H1 (cell line): ENCODE measurements at regions not wholly inside any gene's neighbourhood (a gene's known extent, or its start where the extent isn't known, plus 50 kb on each side); places are given as distances from the start of the nearest gene placed in this dataset.
A peak's percentile ranks its signal among the peaks of the same experiment; 100 is the strongest.

Experiments used
- CTCF ChIA-PET: fragments of 300-600 bp; sonication (Branson Sonifier 250); formaldehyde crosslinking; loops from one replicate; lab custom pipeline; 2021; ENCODE audit not compliant: partially characterized antibody; lab: Charles Lee
- POLR2A ChIA-PET: fragments of 300-600 bp; sonication (Branson Sonifier 250); formaldehyde crosslinking; loops from one replicate; lab custom pipeline; 2021; ENCODE audit warnings: inconsistent platforms; ENCODE audit not compliant: partially characterized antibody; lab: Charles Lee
- DNase-seq, 2 experiments: peaks; one replicate each; pipeline versions ENCODE4 v3.0.0 to v3.0.0-alpha.2; 2010 to 2022; ENCODE audit warnings: low spot score in 2 of 2, low read depth in 1 of 2, mixed read lengths in 1 of 2
- FAIRE-seq: peaks from 2 replicates; lab custom pipeline; 2011; peaks lifted over from hg19 to GRCh38; lab: Jason Lieb, UNC
- H2AFZ ChIP-seq: 2 replicates; pipeline ENCODE4 v1.8.1; 2012; ENCODE audit warnings: low read length, inconsistent platforms
- H2AK5ac ChIP-seq: 2 replicates; pipeline ENCODE4 v1.6.1; 2013; ENCODE audit warnings: low read depth, low read length
- H2BK120ac ChIP-seq: replicated peaks from 2 replicates; pipeline ENCODE3; 2013; ENCODE audit warnings: low read depth, low read length, inconsistent platforms
- H2BK12ac ChIP-seq: 2 replicates; pipeline ENCODE4 v1.6.1; 2013; ENCODE audit warnings: low read depth, low read length
- H2BK15ac ChIP-seq: 2 replicates; pipeline ENCODE4 v1.6.1; 2013; ENCODE audit warnings: low read length
- H2BK20ac ChIP-seq: 2 replicates; pipeline ENCODE4 v1.6.1; 2013; ENCODE audit warnings: low read length
- H2BK5ac ChIP-seq: 2 replicates; pipeline ENCODE4 v1.6.1; 2013; ENCODE audit warnings: low read depth, low read length
- H3K14ac ChIP-seq: 2 replicates; pipeline ENCODE4 v1.6.1; 2013; ENCODE audit warnings: inconsistent platforms; ENCODE audit not compliant: insufficient read length
- H3K18ac ChIP-seq: 2 replicates; pipeline ENCODE4 v1.6.1; 2013; ENCODE audit warnings: low read length; ENCODE audit errors: extremely low read depth
- H3K23ac ChIP-seq: 2 replicates; pipeline ENCODE4 v1.6.1; 2013; ENCODE audit warnings: inconsistent platforms; ENCODE audit not compliant: insufficient read length
- H3K23me2 ChIP-seq: 2 replicates; pipeline ENCODE4 v1.6.1; 2013; ENCODE audit warnings: low read depth, low read length
- H3K27ac ChIP-seq: 2 replicates; pipeline ENCODE4 v1.6.1; 2011; ENCODE audit warnings: low read depth, low read length, inconsistent platforms
- H3K27me3 ChIP-seq, 4 experiments: replicated peaks in 1 of 4; 1 replicate in 1 of 4; 2 replicates in 3 of 4; pipeline versions ENCODE4 v1.6.1 to v1.8.1; 2011 to 2013; ENCODE audit warnings: low read length in 3 of 4, mild to moderate bottlenecking in 3 of 4, inconsistent platforms in 2 of 4, mixed read lengths in 2 of 4, moderate library complexity in 1 of 4; ENCODE audit not compliant: control insufficient read depth in 3 of 4, insufficient read depth in 3 of 4; ENCODE audit errors: extremely low read depth in 1 of 4
- H3K36me3 ChIP-seq, 4 experiments: 2 replicates each; pipeline versions ENCODE4 v1.6.1 to v1.8.1; 2011 to 2013; ENCODE audit warnings: mild to moderate bottlenecking in 4 of 4, low read length in 3 of 4, moderate library complexity in 2 of 4, control low read depth in 1 of 4, inconsistent platforms in 1 of 4; ENCODE audit not compliant: insufficient read depth in 4 of 4, control insufficient read depth in 2 of 4
- H3K4ac ChIP-seq: replicated peaks from 2 replicates; pipeline ENCODE3; 2013; ENCODE audit warnings: low read length, low read depth, mixed read lengths, inconsistent platforms; ENCODE audit not compliant: insufficient read length
- H3K4me1 ChIP-seq, 4 experiments: replicated peaks in 1 of 4; 1 replicate in 1 of 4; 2 replicates in 3 of 4; pipeline versions ENCODE4 v1.6.1 to v1.8.1; 2011 to 2013; ENCODE audit warnings: low read length in 3 of 4, inconsistent platforms in 2 of 4, mixed read lengths in 1 of 4; ENCODE audit not compliant: insufficient read depth in 4 of 4, control insufficient read depth in 3 of 4
- H3K4me2 ChIP-seq, 2 experiments: 2 replicates each; pipeline versions ENCODE4 v1.6.1 to v1.8.1; 2011 to 2013; ENCODE audit warnings: low read depth in 2 of 2, low read length in 2 of 2, control low read depth in 1 of 2, inconsistent platforms in 1 of 2, mild to moderate bottlenecking in 1 of 2; ENCODE audit not compliant: insufficient read depth in 1 of 2
- H3K4me3 ChIP-seq, 4 experiments: fragments of 200-600, 300-600 bp in 1 of 4; sonication (generic), shearing (Covaris generic), sonication (Bioruptor Twin) in 1 of 4; 2 replicates each; pipeline versions ENCODE4 v1.5.1 to v1.8.1; 2011 to 2016; ENCODE audit warnings: low read length in 4 of 4, low read depth in 3 of 4, control low read depth in 2 of 4, inconsistent platforms in 2 of 4, mild to moderate bottlenecking in 2 of 4, mixed read lengths in 1 of 4, moderate library complexity in 1 of 4; ENCODE audit not compliant: insufficient read depth in 2 of 4; ENCODE audit errors: extremely low read depth in 1 of 4
- H3K56ac ChIP-seq: replicated peaks from 2 replicates; pipeline ENCODE3; 2013; ENCODE audit warnings: low read depth, mild to moderate bottlenecking, mixed read lengths, low read length, inconsistent platforms; ENCODE audit not compliant: insufficient read length
- H3K79me1 ChIP-seq: 2 replicates; pipeline ENCODE4 v1.6.1; 2013; ENCODE audit warnings: low read depth, low read length, control low read depth
- H3K79me2 ChIP-seq, 2 experiments: 2 replicates each; pipeline versions ENCODE4 v1.6.1 to v1.8.1; 2012 to 2013; ENCODE audit warnings: low read length in 2 of 2, mild to moderate bottlenecking in 2 of 2, inconsistent platforms in 1 of 2; ENCODE audit not compliant: insufficient read depth in 2 of 2, control insufficient read depth in 1 of 2
- H3K9ac ChIP-seq, 4 experiments: replicated peaks in 1 of 4; 1 replicate in 1 of 4; 2 replicates in 3 of 4; pipeline versions ENCODE4 v1.6.1 to v1.8.1; 2011 to 2013; ENCODE audit warnings: low read depth in 3 of 4, low read length in 3 of 4, control low read depth in 2 of 4, mild to moderate bottlenecking in 2 of 4, moderate library complexity in 2 of 4, inconsistent platforms in 1 of 4; ENCODE audit errors: extremely low read depth in 1 of 4
- H3K9me3 ChIP-seq, 2 experiments: 2 replicates each; pipeline versions ENCODE4 v1.6.1 to v1.8.1; 2012 to 2013; ENCODE audit warnings: mild to moderate bottlenecking in 2 of 2, moderate library complexity in 2 of 2, control low read depth in 1 of 2, inconsistent platforms in 1 of 2, low read depth in 1 of 2, low read length in 1 of 2, mixed read lengths in 1 of 2; ENCODE audit not compliant: insufficient read depth in 2 of 2
- H4K20me1 ChIP-seq, 2 experiments: replicated peaks in 1 of 2; 2 replicates each; pipeline versions ENCODE3 to v1.8.1; 2011 to 2013; ENCODE audit warnings: inconsistent platforms in 2 of 2, low read length in 2 of 2, mild to moderate bottlenecking in 1 of 2; ENCODE audit not compliant: insufficient read depth in 2 of 2, control insufficient read depth in 1 of 2
- H4K5ac ChIP-seq: 2 replicates; pipeline ENCODE4 v1.6.1; 2013; ENCODE audit warnings: low read length, low read depth, mixed read lengths, inconsistent platforms; ENCODE audit not compliant: insufficient read length
- H4K8ac ChIP-seq: 2 replicates; pipeline ENCODE4 v1.8.0; 2013; ENCODE audit warnings: mild to moderate bottlenecking, moderate library complexity, low read length, inconsistent platforms; ENCODE audit not compliant: insufficient read depth; ENCODE audit errors: extremely low read depth
- H4K91ac ChIP-seq: replicated peaks from 2 replicates; pipeline ENCODE3; 2013; ENCODE audit warnings: low read length, mixed read lengths, inconsistent platforms; ENCODE audit not compliant: insufficient read length
- BCL11A ChIP-seq, 2 experiments: IDR thresholded peaks; one replicate each; pipeline ENCODE4 v1.6.1; 2011; ENCODE audit warnings: low read depth in 2 of 2, low read length in 2 of 2, mild to moderate bottlenecking in 2 of 2
- CHD1 ChIP-seq: IDR thresholded peaks from 2 replicates; pipeline ENCODE4 v1.6.1; 2012; ENCODE audit warnings: low read depth, low read length, improper control_type of control experiment
- FOSL1 ChIP-seq: IDR thresholded peaks from 2 replicates; pipeline ENCODE4 v1.6.1; 2011; ENCODE audit warnings: mild to moderate bottlenecking, low read depth, low read length, moderate library complexity; ENCODE audit not compliant: insufficient read depth
- PHF8 ChIP-seq: fragments of 200-600 bp; sonication (generic); conservative IDR thresholded peaks from 2 replicates; pipeline ENCODE4 v1.7.1; 2012; ENCODE audit warnings: low read depth, mild to moderate bottlenecking, inconsistent platforms, low read length, moderate library complexity
- RXRA ChIP-seq: IDR thresholded peaks from 2 replicates; pipeline ENCODE4 v1.6.1; 2011; ENCODE audit warnings: low read depth, mild to moderate bottlenecking, low read length, moderate library complexity; ENCODE audit not compliant: insufficient read depth
- SP1 ChIP-seq: IDR thresholded peaks from 2 replicates; pipeline ENCODE4 v1.6.1; 2011; ENCODE audit warnings: low read depth, low read length
- TAF1 ChIP-seq: IDR thresholded peaks from 2 replicates; pipeline ENCODE4 v1.6.1; 2011; ENCODE audit warnings: mild to moderate bottlenecking, low read depth, low read length
- TEAD4 ChIP-seq: IDR thresholded peaks from 2 replicates; pipeline ENCODE4 v1.6.1; 2012; ENCODE audit warnings: low read depth, low read length, inconsistent platforms, mixed read lengths
- WGBS, 2 experiments: shearing (Covaris generic) in 1 of 2; methylation state at CpG; one replicate each; pipeline versions ENCODE4 v1.1.6 to v1.1.7; 2013 to 2015; ENCODE audit warnings: low lambda C conversion rate in 2 of 2, mixed read lengths in 2 of 2, inconsistent platforms in 1 of 2, low coverage in 1 of 2, missing lambda C conversion rate in 1 of 2; ENCODE audit not compliant: insufficient replicate concordance in 2 of 2, insufficient coverage in 1 of 2, insufficient read length in 1 of 2; ENCODE audit errors: extremely low coverage in 1 of 2, missing lambda C conversion rate in 1 of 2; 5-methylcytosine and 5-hydroxymethylcytosine counted together

- FAIRE-seq (no peak), DNase-seq (no peak)
- Histone ChIP-seq H2AK5ac (no peak overlapping the region), H4K5ac (no peak overlapping the region), H3K79me2 (no peaks in the 10 kb centered on the region), H3K4me2 (no peak overlapping the region), H3K56ac (no peak overlapping the region), H3K9ac (no peak overlapping the region), H2BK5ac (no peak overlapping the region), H3K4ac (no peak overlapping the region), H4K20me1 (no peaks in the 10 kb centered on the region), H4K91ac (no peak overlapping the region), H4K8ac (no peak overlapping the region), H3K27ac (no peak overlapping the region), H3K23me2 (no peaks in the 10 kb centered on the region), H3K4me3 (no peak overlapping the region), H2BK12ac (no peak overlapping the region), H2BK20ac (no peak overlapping the region), H3K79me1 (no peaks in the 10 kb centered on the region), H2BK15ac (no peak overlapping the region), H3K14ac (no peak overlapping the region), H3K27me3 (no peaks in the 10 kb centered on the region), H2BK120ac (no peak overlapping the region), H3K4me1 (no peaks in the 10 kb centered on the region), H3K36me3 (no peaks in the 10 kb centered on the region), H3K18ac (no peak overlapping the region), H2AFZ (0 out of 2 replicates have a peak overlapping the region, but pooled peaks have one; percentile 0), H3K9me3 (no peaks in the 10 kb centered on the region), H3K23ac (no peak overlapping the region)
- WGBS, 2 experiments, result 87% methylated on average over 7 of the region's 7 CpGs; no CpG with 5 or more reads in 1 of the 2 experiments
- TF ChIP-seq TEAD4 (no peak), PHF8 (no peak), FOSL1 (no peak), RXRA (no peak), CHD1 (no peak), BCL11A (IDR thresholded peaks at IDR 0.05; ENCODE audit: low read depth in 2 of 2, low read length in 2 of 2) (no peak), TAF1 (no peak), SP1 (no peak)
- POLR2A ChIA-PET, result no interaction called here
- CTCF ChIA-PET, result interaction anchor here (0.6 to 1.5 kb wide), 5 partner anchors 9 to 77 kb away, joined by 3 to 6 read pairs (median 3); no protein-coding TSS in a partner anchor
These were observed 494.1 kb downstream of the CDH11 start for GRCh38 chr16:64627781-64628180.
